ENCODE measurements at regions not wholly inside any gene's neighbourhood (a gene's known extent, or its start where the extent isn't known, plus 50 kb on each side); places are given as distances from the start of the nearest gene placed in this dataset.

DNA sequence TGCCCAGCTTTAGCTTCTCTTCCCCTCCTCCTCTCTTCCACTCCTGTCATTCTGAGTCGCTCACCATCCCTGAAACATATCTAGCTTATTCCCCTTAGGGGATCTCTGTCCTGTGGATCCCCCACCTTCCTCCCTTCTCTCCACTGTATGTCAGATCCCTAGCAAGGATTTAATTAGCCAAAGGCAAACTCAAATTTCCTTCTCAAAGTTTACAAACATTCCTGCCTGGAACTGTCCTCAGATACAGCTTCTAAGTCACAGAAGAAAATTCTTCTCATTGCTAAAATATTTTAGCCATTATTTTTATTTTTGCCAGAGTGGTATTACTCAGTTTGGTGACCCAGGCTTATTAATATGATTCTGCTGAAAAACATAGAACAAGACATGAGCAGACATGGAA, 315.3 kb downstream of the CYP26B1 start:
- H3K27me3 Mint-ChIP-seq (ENCODE audit: unreplicated experiment): peaks cover 1% of the 10 kb centered on the region
- H3K4me3 Mint-ChIP-seq (ENCODE audit: unreplicated experiment): no peak overlapping the region
- no peak for TF ChIP-seq CTCF (IDR thresholded peaks at IDR 0.05; ENCODE audit: partially characterized antibody, unreplicated experiment)
- peaks cover 3% of the 10 kb centered on the region for H3K9me3 Mint-ChIP-seq (ENCODE audit: unreplicated experiment)
- H3K4me1 Mint-ChIP-seq (ENCODE audit: low read depth, unreplicated experiment): peaks cover 7% of the 10 kb centered on the region
- DNase-seq: no peak
- H3K36me3 Mint-ChIP-seq (ENCODE audit: unreplicated experiment): no peaks in the 10 kb centered on the region
- H3K27ac Mint-ChIP-seq (ENCODE audit: unreplicated experiment): no peak overlapping the region

DNA sequence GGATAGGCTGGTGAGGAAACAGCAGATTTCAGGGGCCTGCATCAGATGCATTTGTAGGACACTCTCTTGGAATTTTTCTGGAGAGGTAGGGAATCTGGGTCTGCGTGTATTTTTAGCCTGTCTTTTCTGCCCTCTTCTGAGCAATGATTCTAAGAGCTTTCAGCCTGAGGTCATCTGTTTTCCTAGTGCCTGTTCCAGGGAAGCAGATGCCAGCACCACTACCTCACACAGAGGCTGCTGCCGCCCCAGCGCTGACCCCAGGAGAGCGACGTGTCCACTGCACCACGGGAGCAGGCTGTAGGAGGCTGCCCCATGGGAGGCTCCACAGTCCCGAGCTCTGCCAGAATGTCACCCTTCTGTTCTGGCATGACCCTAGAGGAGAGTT, 316.5 kb downstream of the CYP26B1 start:
- no peak overlapping the region for H3K27ac Mint-ChIP-seq (ENCODE audit: unreplicated experiment)
- H3K4me3 Mint-ChIP-seq (ENCODE audit: unreplicated experiment): no peak overlapping the region
- peaks cover 3% of the 10 kb centered on the region for H3K9me3 Mint-ChIP-seq (ENCODE audit: unreplicated experiment)
- H3K36me3 Mint-ChIP-seq (ENCODE audit: unreplicated experiment): no peaks in the 10 kb centered on the region
- H3K4me1 Mint-ChIP-seq (ENCODE audit: low read depth, unreplicated experiment): peaks cover 7% of the 10 kb centered on the region
- TF ChIP-seq CTCF (IDR thresholded peaks at IDR 0.05; ENCODE audit: partially characterized antibody, unreplicated experiment): no peak
- no peak for DNase-seq
- peaks cover 1% of the 10 kb centered on the region for H3K27me3 Mint-ChIP-seq (ENCODE audit: unreplicated experiment)

DNA sequence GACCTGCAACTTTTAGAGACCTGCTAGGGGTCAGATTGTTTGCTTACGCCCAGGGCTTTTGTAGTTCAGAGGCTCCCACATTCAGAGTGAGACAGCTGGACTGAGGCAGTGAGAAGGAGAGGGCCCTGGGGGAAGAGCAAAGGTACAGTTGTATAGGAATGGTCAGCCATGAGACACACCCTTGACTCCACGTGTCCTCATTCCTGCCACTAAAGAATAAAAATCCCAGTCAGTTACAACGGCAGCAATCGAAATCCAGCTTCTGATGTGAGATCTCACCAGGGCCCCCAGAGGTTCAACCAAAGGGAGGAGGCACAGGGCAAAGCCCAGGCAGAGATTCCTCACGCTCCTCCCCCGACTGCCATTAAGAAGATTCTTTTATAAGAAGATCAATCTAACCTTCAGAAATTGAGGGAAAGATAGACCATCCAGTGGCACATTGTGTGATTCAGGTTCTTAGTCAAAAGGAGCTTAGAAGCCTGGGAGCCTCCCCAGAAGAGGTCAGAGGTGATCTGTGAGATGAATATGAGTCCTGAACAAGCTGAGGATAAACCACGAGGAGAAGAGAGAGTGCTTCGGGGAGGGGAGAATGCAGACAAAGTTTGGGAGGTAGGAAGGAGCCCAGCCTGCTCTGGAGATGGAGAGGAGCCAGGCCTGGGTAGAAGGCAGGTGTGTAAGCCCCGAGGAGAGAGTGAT, 317.0 kb downstream of the CYP26B1 start:
- Mint-ChIP-seq H3K9me3 (ENCODE audit: unreplicated experiment) (peaks cover 3% of the 10 kb centered on the region), H3K4me3 (ENCODE audit: unreplicated experiment) (no peak overlapping the region), H3K36me3 (ENCODE audit: unreplicated experiment) (no peaks in the 10 kb centered on the region), H3K27me3 (ENCODE audit: unreplicated experiment) (peaks cover 1% of the 10 kb centered on the region), H3K27ac (ENCODE audit: unreplicated experiment) (peak overlapping the region; percentile 18), H3K4me1 (ENCODE audit: low read depth, unreplicated experiment) (peaks cover 7% of the 10 kb centered on the region)
- DNase-seq: no peak
- TF ChIP-seq CTCF (IDR thresholded peaks at IDR 0.05; ENCODE audit: partially characterized antibody, unreplicated experiment): no peak

DNA sequence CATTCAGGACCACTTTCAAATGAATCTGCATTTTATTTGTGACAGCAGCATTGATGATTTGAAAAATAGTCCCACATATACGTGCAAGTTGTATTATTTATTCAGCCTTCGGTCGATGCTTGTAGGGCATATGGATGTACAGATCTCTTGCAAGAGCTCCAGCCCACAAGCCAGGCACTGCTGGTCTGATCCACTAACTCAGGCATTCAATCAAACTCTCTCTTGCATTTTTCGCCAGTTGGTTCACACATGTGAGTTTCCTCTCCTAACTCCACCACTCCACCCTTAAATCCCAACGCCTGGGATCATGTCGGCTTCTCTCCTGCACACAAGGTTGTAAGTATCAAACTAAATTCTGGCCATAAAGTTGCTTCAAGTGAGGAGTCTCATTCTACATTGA, 318.7 kb downstream of the CYP26B1 start:
- no peak for TF ChIP-seq CTCF (IDR thresholded peaks at IDR 0.05; ENCODE audit: partially characterized antibody, unreplicated experiment)
- no peak overlapping the region for H3K4me3 Mint-ChIP-seq (ENCODE audit: unreplicated experiment)
- peaks cover 3% of the 10 kb centered on the region for H3K9me3 Mint-ChIP-seq (ENCODE audit: unreplicated experiment)
- H3K27me3 Mint-ChIP-seq (ENCODE audit: unreplicated experiment): peaks cover 1% of the 10 kb centered on the region
- no peak overlapping the region for H3K27ac Mint-ChIP-seq (ENCODE audit: unreplicated experiment)
- H3K4me1 Mint-ChIP-seq (ENCODE audit: low read depth, unreplicated experiment): peaks cover 7% of the 10 kb centered on the region
- no peak for DNase-seq
- H3K36me3 Mint-ChIP-seq (ENCODE audit: unreplicated experiment): peaks cover 5% of the 10 kb centered on the region

- peaks cover 3% of the 10 kb centered on the region for H3K9me3 Mint-ChIP-seq (ENCODE audit: unreplicated experiment)
- peaks cover 1% of the 10 kb centered on the region for H3K27me3 Mint-ChIP-seq (ENCODE audit: unreplicated experiment)
- H3K27ac Mint-ChIP-seq (ENCODE audit: unreplicated experiment): no peak overlapping the region
- no peak for DNase-seq
- H3K4me1 Mint-ChIP-seq (ENCODE audit: low read depth, unreplicated experiment): peaks cover 7% of the 10 kb centered on the region
- no peak overlapping the region for H3K4me3 Mint-ChIP-seq (ENCODE audit: unreplicated experiment)
- no peak for TF ChIP-seq CTCF (IDR thresholded peaks at IDR 0.05; ENCODE audit: partially characterized antibody, unreplicated experiment)
- peaks cover 5% of the 10 kb centered on the region for H3K36me3 Mint-ChIP-seq (ENCODE audit: unreplicated experiment)
Measured at GRCh38 chr2:71827973-71828372, 319.7 kb downstream of the CYP26B1 start.
